ENCODE measurements at regions not wholly inside any gene's neighbourhood (a gene's known extent, or its start where the extent isn't known, plus 50 kb on each side); places are given as distances from the start of the nearest gene placed in this dataset.

DNA sequence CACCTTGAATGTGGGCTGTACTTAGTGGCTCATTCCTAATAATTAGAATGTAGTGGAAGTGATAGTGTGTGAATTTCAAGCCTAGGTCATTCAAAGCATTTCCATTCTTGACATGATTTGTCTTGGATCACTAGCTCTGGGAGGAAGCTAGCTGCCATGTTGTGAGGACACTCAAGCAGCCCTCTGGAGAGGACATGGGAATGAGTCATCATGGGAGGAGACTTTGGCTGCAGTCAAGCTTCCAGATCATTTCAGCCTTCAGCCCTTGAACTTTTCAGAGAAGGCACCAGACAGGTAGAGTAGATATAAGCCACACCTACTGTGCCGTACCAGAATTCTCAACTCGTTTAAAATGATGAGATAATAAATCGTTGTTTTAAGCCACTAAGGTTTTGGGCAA lies 506.9 kb downstream of the ZNF608 start:
- TF ChIP-seq, protein P1, sequence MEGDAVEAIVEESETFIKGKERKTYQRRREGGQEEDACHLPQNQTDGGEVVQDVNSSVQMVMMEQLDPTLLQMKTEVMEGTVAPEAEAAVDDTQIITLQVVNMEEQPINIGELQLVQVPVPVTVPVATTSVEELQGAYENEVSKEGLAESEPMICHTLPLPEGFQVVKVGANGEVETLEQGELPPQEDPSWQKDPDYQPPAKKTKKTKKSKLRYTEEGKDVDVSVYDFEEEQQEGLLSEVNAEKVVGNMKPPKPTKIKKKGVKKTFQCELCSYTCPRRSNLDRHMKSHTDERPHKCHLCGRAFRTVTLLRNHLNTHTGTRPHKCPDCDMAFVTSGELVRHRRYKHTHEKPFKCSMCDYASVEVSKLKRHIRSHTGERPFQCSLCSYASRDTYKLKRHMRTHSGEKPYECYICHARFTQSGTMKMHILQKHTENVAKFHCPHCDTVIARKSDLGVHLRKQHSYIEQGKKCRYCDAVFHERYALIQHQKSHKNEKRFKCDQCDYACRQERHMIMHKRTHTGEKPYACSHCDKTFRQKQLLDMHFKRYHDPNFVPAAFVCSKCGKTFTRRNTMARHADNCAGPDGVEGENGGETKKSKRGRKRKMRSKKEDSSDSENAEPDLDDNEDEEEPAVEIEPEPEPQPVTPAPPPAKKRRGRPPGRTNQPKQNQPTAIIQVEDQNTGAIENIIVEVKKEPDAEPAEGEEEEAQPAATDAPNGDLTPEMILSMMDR (IDR thresholded peaks at IDR 0.05; ENCODE audit: extremely low read depth in 1 of 2, insufficient read depth in 1 of 2, low read depth in 1 of 2, low read length in 2 of 2) = no peak
- TF ChIP-seq, protein P2, sequence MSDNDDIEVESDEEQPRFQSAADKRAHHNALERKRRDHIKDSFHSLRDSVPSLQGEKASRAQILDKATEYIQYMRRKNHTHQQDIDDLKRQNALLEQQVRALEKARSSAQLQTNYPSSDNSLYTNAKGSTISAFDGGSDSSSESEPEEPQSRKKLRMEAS (IDR thresholded peaks at IDR 0.05; ENCODE audit: insufficient read depth, insufficient read length) = no peak

All from endothelial cell of umbilical vein (primary cell).